ENCODE measurements at regions not wholly inside any gene's neighbourhood (a gene's known extent, or its start where the extent isn't known, plus 50 kb on each side); places are given as distances from the start of the nearest gene placed in this dataset.

- BruUV-seq (replicated peaks) = no TSS peak
- no peak overlapping the region for H2BK120ac ChIP-seq (ENCODE audit: low read depth, low read length)
Observed at GRCh38 chr13:73987618-73988017, 146.6 kb downstream of the KLF12 start.

More at GRCh38 chr13:73987618-73988017, 146.6 kb downstream of the KLF12 start:
- Histone ChIP-seq H3K27ac (ENCODE audit: insufficient read depth, low read length) (no peak overlapping the region), H3K4me2 (ENCODE audit: low read depth, low read length) (no peak overlapping the region), H3K56ac (ENCODE audit: extremely low read depth, insufficient read depth, low read length) (no peak overlapping the region), H2BK15ac (ENCODE audit: low read depth, low read length) (no peak overlapping the region), H2BK20ac (ENCODE audit: low read depth, low read length) (no peak overlapping the region), H3K14ac (replicated peaks; ENCODE audit: low read depth, low read length) (no peak overlapping the region), H3K9ac (ENCODE audit: low read depth, low read length) (no peak overlapping the region), H3K4me3 (ENCODE audit: insufficient read depth, low read depth, low read length) (no peak overlapping the region), H3K27me3 (ENCODE audit: control insufficient read depth, insufficient read depth, low read length) (no peaks in the 10 kb centered on the region), H2AK5ac (ENCODE audit: low read depth, low read length) (no peak overlapping the region), H3K18ac (ENCODE audit: low read depth, low read length) (no peak overlapping the region), H2AK9ac (replicated peaks; ENCODE audit: low read depth, low read length, poor library complexity) (no peak overlapping the region), H2BK5ac (ENCODE audit: low read depth, low read length, poor library complexity, severe bottlenecking) (no peak overlapping the region), H2AFZ (replicated peaks; ENCODE audit: low read length, poor library complexity) (no peak overlapping the region), H4K91ac (ENCODE audit: insufficient read depth, low read depth, low read length) (no peak overlapping the region), H3K9me1 (ENCODE audit: insufficient read depth, low read length) (peaks cover 12% of the 10 kb centered on the region), H4K20me1 (ENCODE audit: insufficient read depth, low read length) (no peaks in the 10 kb centered on the region), H3K9me3 (ENCODE audit: control insufficient read depth, insufficient read depth, low read length) (no peaks in the 10 kb centered on the region), H3K4ac (ENCODE audit: low read depth, low read length) (no peak overlapping the region), H3K4me1 (ENCODE audit: control insufficient read depth, insufficient read depth, low read length) (peaks cover 2% of the 10 kb centered on the region; the same call in 1 of the 2 replicates), H3K36me3 (ENCODE audit: control insufficient read depth, insufficient read depth, low read length) (peaks cover 4% of the 10 kb centered on the region), H3K23ac (ENCODE audit: low read depth, low read length) (no peak overlapping the region), H3K79me1 (ENCODE audit: low read depth in 1 of 2, low read length in 2 of 2) (peaks cover 35 to 62% of the 10 kb centered on the region in 2 experiments), H4K5ac (ENCODE audit: low read depth, low read length) (no peak overlapping the region), H4K8ac (ENCODE audit: low read depth in 2 of 2, low read length in 2 of 2) (no peak overlapping the region)
- WGBS, 2 experiments (ENCODE audit: extremely low coverage in 2 of 2, insufficient read length in 1 of 2) = no CpG with 5 or more reads among the region's 1 CpG
- ChIA-PET POLR2A (ENCODE audit: unreplicated experiment) (no interaction called here), CTCF (no interaction called here)
- intact Hi-C loops (cut with micrococcal nuclease) = no loop called here
- no peak for TF ChIP-seq BHLHE40 (IDR thresholded peaks at IDR 0.05; ENCODE audit: low read depth, low read length)
- no peak for TF ChIP-seq RCOR1 (IDR thresholded peaks at IDR 0.05; ENCODE audit: insufficient replicate concordance, low read length)
- no peak for TF ChIP-seq CTCF (conservative IDR thresholded peaks at IDR 0.05; ENCODE audit: low read depth, low read length)
- TF ChIP-seq FOS (IDR thresholded peaks at IDR 0.05; ENCODE audit: low read depth, low read length) = no peak
- TF ChIP-seq MXI1 (IDR thresholded peaks at IDR 0.05; ENCODE audit: borderline replicate concordance, low read depth, low read length) = no peak
- TF ChIP-seq POLR2A (IDR thresholded peaks at IDR 0.05; ENCODE audit: low read depth, low read length) = no peak
- TF ChIP-seq SMC3 (IDR thresholded peaks at IDR 0.05; ENCODE audit: low read depth, low read length) = no peak
- no peak for TF ChIP-seq NFE2L2 (IDR thresholded peaks at IDR 0.05; ENCODE audit: low read depth, low read length)
- no peak for TF ChIP-seq RAD21 (IDR thresholded peaks at IDR 0.05; ENCODE audit: low read length)
- no peak for TF ChIP-seq CEBPB (IDR thresholded peaks at IDR 0.05; ENCODE audit: low read depth, low read length)
- no peak for TF ChIP-seq CHD1 (IDR thresholded peaks at IDR 0.05; ENCODE audit: low read depth, low read length)
- TF ChIP-seq RFX5 (IDR thresholded peaks at IDR 0.05; ENCODE audit: low read depth, low read length) = no peak
- no peak for TF ChIP-seq ELK1 (IDR thresholded peaks at IDR 0.05; ENCODE audit: borderline replicate concordance, low read depth, low read length)
- no peak for ATAC-seq (ENCODE audit: low read depth)
- no peak for DNase-seq
- dilution Hi-C loops (cut with HindIII; ENCODE audit: low sequenced_read_pairs, unreplicated experiment) = no loop called here
- in situ Hi-C loops (cut with MboI; ENCODE audit: low sequenced_read_pairs) = no loop called here
